Psoas muscle (tissue), 7 donors: ENCODE measurements at regions not wholly inside any gene's neighbourhood (a gene's known extent, or its start where the extent isn't known, plus 50 kb on each side); places are given as distances from the start of the nearest gene placed in this dataset.

Source experiments
- ATAC-seq, 4 donors: fragments of 200-7000 bp; cut with Tn5 transposase; one replicate each; pipeline ENCODE4 v1.9.1; 2020; ENCODE audit warnings: moderate library complexity in 3 of 4, mild to moderate bottlenecking in 2 of 4
- DNase-seq, 2 donors: peaks; one replicate each; pipeline ENCODE4 v3.0.0-alpha.2; 2020
- H3K27ac ChIP-seq: fragments of 200-600 bp; one replicate; pipeline ENCODE4 v1.8.0; 2022
- H3K27me3 ChIP-seq, 3 donors: fragments of 200-600 bp in 1 of 3; one replicate each; pipeline versions ENCODE4 v1.6.1 to v1.8.0; 2013 to 2022; ENCODE audit warnings: low read length in 2 of 3, mild to moderate bottlenecking in 2 of 3, moderate library complexity in 1 of 3; ENCODE audit not compliant: insufficient read depth in 3 of 3
- H3K36me3 ChIP-seq, 2 donors: fragments of 200-600 bp in 1 of 2; one replicate each; pipeline versions ENCODE4 v1.6.1 to v1.8.0; 2013 to 2022; ENCODE audit warnings: low read depth in 1 of 2, mild to moderate bottlenecking in 1 of 2, moderate library complexity in 1 of 2; ENCODE audit not compliant: insufficient read depth in 1 of 2
- H3K4me1 ChIP-seq: fragments of 200-600 bp; one replicate; pipeline ENCODE4 v1.8.0; 2022
- H3K4me3 ChIP-seq: fragments of 200-600 bp; one replicate; pipeline ENCODE4 v1.8.0; 2022; ENCODE audit warnings: mild to moderate bottlenecking
- H3K9me3 ChIP-seq: fragments of 200-600 bp; one replicate; pipeline ENCODE4 v1.8.0; 2022
- WGBS, 3 donors: extraction: QIAGEN DNeasy Blood & Tissue Kit; methylation state at CpG; one replicate each; pipeline versions ENCODE4 v1.1.6 to v1.1.7; 2013; 5-methylcytosine and 5-hydroxymethylcytosine counted together
- intact Hi-C, 2 donors: fragments of 100-400 bp; cut with DNase I; formaldehyde crosslinking; loops; one replicate each; pipeline versions ENCODE4 v1.11.0 to v1.14.2; 2022
- TF ChIP-seq, protein P1 (sequence below): fragments of 200-600 bp; IDR thresholded peaks from one replicate; pipeline ENCODE4 v1.8.0; 2022; ENCODE audit warnings: antibody characterized with exemption
- donor health status: healthy with polysubstance abuse.
- donor health status: DM: no; HTN: no; CAD: no; lungs with moderate emphysema.
- donor health status: Bipolar disorder and iron deficiency.
- donor health status: healthy.
- donor health status: DM: yes; HTN: yes; CAD: no.
- donor health status: DM: no; HTN: no; CAD: no.
- donor health status: DM: yes; HTN: yes; CAD: no.

DNA sequence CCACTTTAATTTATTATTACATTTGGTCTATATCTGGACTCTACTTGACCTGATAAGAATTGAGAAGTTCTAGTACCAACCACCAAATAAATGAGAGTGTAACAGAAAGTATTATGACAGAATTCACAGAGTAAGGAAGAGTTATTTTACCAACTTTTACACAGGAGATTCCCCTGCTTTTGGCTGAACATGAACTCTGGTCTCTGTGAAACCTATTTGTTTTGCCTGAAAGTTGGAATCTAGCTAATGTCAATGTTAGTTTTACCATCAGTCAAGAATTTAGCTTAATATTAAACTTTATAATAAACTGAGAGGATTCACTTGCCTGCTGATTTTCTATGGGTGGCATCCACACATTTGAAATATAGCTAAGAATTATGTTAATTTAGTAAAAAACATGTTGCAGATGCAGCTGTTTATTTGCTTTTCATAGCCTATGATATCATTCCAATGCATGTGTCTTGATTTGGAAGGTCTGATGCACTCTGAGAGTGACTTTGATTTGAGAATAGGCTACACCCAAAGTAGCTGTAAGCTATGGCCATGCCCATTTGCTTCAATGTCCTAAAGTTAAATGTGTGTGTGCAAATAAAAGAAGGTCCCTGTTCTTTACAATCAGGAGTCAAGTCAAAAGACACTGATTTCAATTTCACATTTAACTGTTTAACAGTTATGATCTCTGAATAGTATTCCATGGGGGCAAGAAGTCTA, 150.9 kb upstream of the RASGEF1B start:
- Histone ChIP-seq H3K27me3 (no peaks in the 10 kb centered on the region), H3K4me1 (no peaks in the 10 kb centered on the region), H3K36me3 (no peaks in the 10 kb centered on the region), H3K9me3 (no peaks in the 10 kb centered on the region), H3K4me3 (no peak overlapping the region), H3K27ac (no peak overlapping the region)
- ATAC-seq (no peak), DNase-seq (no peak)
- TF ChIP-seq, protein P1, sequence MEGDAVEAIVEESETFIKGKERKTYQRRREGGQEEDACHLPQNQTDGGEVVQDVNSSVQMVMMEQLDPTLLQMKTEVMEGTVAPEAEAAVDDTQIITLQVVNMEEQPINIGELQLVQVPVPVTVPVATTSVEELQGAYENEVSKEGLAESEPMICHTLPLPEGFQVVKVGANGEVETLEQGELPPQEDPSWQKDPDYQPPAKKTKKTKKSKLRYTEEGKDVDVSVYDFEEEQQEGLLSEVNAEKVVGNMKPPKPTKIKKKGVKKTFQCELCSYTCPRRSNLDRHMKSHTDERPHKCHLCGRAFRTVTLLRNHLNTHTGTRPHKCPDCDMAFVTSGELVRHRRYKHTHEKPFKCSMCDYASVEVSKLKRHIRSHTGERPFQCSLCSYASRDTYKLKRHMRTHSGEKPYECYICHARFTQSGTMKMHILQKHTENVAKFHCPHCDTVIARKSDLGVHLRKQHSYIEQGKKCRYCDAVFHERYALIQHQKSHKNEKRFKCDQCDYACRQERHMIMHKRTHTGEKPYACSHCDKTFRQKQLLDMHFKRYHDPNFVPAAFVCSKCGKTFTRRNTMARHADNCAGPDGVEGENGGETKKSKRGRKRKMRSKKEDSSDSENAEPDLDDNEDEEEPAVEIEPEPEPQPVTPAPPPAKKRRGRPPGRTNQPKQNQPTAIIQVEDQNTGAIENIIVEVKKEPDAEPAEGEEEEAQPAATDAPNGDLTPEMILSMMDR, result no peak
- intact Hi-C loops, result no loop called here

DNA sequence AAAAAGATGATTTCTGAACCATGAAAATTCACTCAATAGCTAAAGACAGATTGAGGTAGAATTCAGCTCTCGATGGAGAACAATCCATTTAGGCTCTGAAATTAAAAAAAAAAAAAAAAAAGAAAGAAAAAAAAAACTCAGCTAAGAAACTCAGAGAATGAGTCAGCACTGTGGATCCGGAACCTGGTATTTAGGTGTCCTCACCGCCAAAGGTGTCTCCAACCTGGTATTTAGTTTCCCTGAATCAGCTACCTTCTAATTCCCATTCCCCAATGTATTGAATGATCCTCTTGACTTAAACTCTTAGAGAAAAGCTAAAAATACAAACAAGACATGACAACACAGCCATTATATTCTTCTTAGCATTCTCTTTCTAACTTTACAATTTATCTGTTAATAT, 150.3 kb upstream of the RASGEF1B start:
- no peaks in the 10 kb centered on the region for H3K9me3 ChIP-seq
- H3K27me3 ChIP-seq, result no peaks in the 10 kb centered on the region
- 44 to 64% (median 52%) methylated on average over 3 of the region's 3 CpGs for WGBS, 3 donors
- TF ChIP-seq, protein P1, result no peak
- H3K27ac ChIP-seq, result no peak overlapping the region
- no peak for DNase-seq
- intact Hi-C loops, result no loop called here
- ATAC-seq, result no peak
- no peaks in the 10 kb centered on the region for H3K4me1 ChIP-seq
- no peak overlapping the region for H3K4me3 ChIP-seq
- H3K36me3 ChIP-seq, result no peaks in the 10 kb centered on the region

DNA sequence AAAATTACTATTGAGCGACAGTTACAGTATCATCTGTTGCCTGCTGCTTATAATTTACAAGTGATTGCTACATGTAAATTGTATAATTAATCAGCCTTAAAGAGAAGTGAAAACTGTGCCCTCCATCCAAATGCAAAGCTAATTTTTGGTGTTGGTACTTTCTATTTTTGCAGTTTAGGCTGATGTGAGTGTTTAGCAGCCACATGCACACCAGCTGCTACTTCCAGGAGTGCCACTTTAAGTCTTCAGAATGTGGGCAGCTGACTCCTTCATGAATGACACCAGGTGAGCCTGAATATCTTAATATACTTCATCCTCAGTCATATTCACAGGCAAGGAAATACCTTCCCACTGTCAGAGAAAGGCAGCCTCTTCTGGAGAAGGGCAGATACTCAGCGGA, 149.8 kb upstream of the RASGEF1B start:
- no peak overlapping the region for H3K27ac ChIP-seq
- no peaks in the 10 kb centered on the region for H3K4me1 ChIP-seq
- TF ChIP-seq, protein P1, result no peak
- no peaks in the 10 kb centered on the region for H3K27me3 ChIP-seq
- H3K36me3 ChIP-seq, result no peaks in the 10 kb centered on the region
- no peaks in the 10 kb centered on the region for H3K9me3 ChIP-seq
- no peak for ATAC-seq
- intact Hi-C loops, result no loop called here
- DNase-seq, result no peak
- no peak overlapping the region for H3K4me3 ChIP-seq
- 50% methylated on average over 2 of the region's 2 CpGs for WGBS, 3 donors

DNA sequence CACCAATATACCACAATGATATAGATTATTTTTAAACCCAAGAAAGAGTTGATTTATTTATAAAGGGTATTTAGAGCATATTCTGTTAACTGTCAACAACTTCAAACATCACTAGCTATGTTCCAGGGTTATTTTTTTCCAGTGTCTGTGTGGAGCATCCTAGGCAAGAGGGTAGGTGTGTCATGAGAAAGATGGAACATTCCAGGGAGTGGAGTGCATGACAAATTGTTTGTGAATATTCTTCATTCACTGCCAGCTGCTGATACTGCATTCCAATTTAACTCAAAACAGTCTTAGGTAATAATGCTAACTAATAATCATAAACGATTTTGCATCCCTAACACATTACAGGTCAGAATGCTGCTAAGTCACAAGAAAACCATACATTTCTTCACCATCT, 148.7 kb upstream of the RASGEF1B start:
- H3K4me1 ChIP-seq, result no peaks in the 10 kb centered on the region
- no peak for DNase-seq
- intact Hi-C loops, result no loop called here
- H3K36me3 ChIP-seq, result no peaks in the 10 kb centered on the region
- H3K27me3 ChIP-seq, result no peaks in the 10 kb centered on the region
- TF ChIP-seq, protein P1, result no peak
- WGBS, 3 donors, result 23 to 32% (median 27%) methylated on average over 1 of the region's 1 CpG
- H3K9me3 ChIP-seq, result no peaks in the 10 kb centered on the region
- no peak overlapping the region for H3K4me3 ChIP-seq
- no peak for ATAC-seq
- H3K27ac ChIP-seq, result no peak overlapping the region

DNA sequence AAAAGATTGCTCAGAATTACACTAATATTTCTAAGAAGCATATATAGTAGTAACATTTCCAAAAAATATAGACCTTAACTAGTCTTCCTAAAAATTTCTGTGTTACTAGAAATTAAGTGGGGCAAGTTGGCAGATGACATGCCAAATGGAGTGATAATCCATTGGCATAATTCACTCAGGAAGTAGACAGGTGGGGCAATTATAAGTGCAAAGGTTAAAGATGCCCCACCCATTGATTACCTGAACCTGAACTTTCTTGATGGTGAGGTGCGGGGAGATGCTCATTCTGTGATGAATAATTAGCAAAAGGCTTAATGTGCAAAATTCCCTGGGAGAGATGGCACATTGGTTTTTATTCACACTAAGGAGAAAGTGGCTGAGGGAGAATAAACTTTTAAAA, 145.8 kb upstream of the RASGEF1B start:
- TF ChIP-seq, protein P1, result no peak
- Histone ChIP-seq H3K9me3 (no peaks in the 10 kb centered on the region), H3K27me3 (no peaks in the 10 kb centered on the region), H3K4me1 (no peaks in the 10 kb centered on the region), H3K36me3 (no peaks in the 10 kb centered on the region), H3K4me3 (no peak overlapping the region), H3K27ac (no peak overlapping the region)
- WGBS, 3 donors, result 79 to 88% (median 87%) methylated on average over 1 of the region's 1 CpG
- intact Hi-C loops, result no loop called here
- DNase-seq (no peak), ATAC-seq (no peak)
